CD4-positive, CD25-positive, alpha-beta regulatory T cell (primary cell): ENCODE measurements at regions not wholly inside any gene's neighbourhood (a gene's known extent, or its start where the extent isn't known, plus 50 kb on each side); places are given as distances from the start of the nearest gene placed in this dataset.
"Not testable (repeated sequence)": the region's sequence is repeated elsewhere in the genome, so short reads cannot be mapped to it uniquely, and the experiment has no call there.

Experiments used
- ATAC-seq, 2 donors: fragments of 150-1000 bp; cut with Tn5 transposase; one replicate each; pipeline ENCODE4 v1.10.0; 2021; ENCODE audit warnings: low read depth in 2 of 2, moderate number of reproducible peaks in 2 of 2, moderate library complexity in 1 of 2
- DNase-seq, 3 donors: peaks; one replicate each; pipeline versions ENCODE4 v3.0.0 to v3.0.0-alpha.2; 2012 to 2022; ENCODE audit warnings: mixed read lengths in 1 of 3
- H3K27ac ChIP-seq: one replicate; pipeline ENCODE4 v1.7.0; 2013; ENCODE audit warnings: mild to moderate bottlenecking, low read length; ENCODE audit not compliant: insufficient read depth, poor library complexity, severe bottlenecking
- H3K27me3 ChIP-seq: one replicate; pipeline ENCODE4 v1.7.0; 2013; ENCODE audit warnings: low read length; ENCODE audit not compliant: control insufficient read depth, insufficient read depth
- H3K36me3 ChIP-seq: one replicate; pipeline ENCODE4 v1.7.0; 2013; ENCODE audit warnings: mild to moderate bottlenecking, low read length, moderate library complexity; ENCODE audit not compliant: control insufficient read depth, insufficient read depth
- H3K4me1 ChIP-seq: 2 replicates; pipeline ENCODE4 v1.7.0; 2013; ENCODE audit warnings: mild to moderate bottlenecking, low read length; ENCODE audit not compliant: insufficient read depth, control insufficient read depth, poor library complexity, severe bottlenecking
- H3K4me3 ChIP-seq: one replicate; pipeline ENCODE4 v1.7.0; 2013; ENCODE audit warnings: low read depth, mild to moderate bottlenecking, low read length, moderate library complexity
- H3K9me3 ChIP-seq, 2 experiments: 1 replicate in 1 of 2; 2 replicates in 1 of 2; pipeline ENCODE4 v1.7.0; 2013; ENCODE audit warnings: low read length in 2 of 2, mild to moderate bottlenecking in 1 of 2, moderate library complexity in 1 of 2; ENCODE audit not compliant: control insufficient read depth in 2 of 2
- H3K27ac Mint-ChIP-seq, 3 donors: one replicate each; pipeline ENCODE4 v1.8.0; 2020 to 2022; ENCODE audit warnings: mild to moderate bottlenecking in 3 of 3, mixed read lengths in 3 of 3, moderate library complexity in 2 of 3
- H3K27me3 Mint-ChIP-seq: one replicate; pipeline ENCODE4 v1.8.0; 2022; ENCODE audit warnings: mild to moderate bottlenecking, mixed read lengths
- H3K36me3 Mint-ChIP-seq: one replicate; pipeline ENCODE4 v1.8.0; 2020; ENCODE audit warnings: mixed read lengths
- H3K4me1 Mint-ChIP-seq, 4 donors: one replicate each; pipeline ENCODE4 v1.8.0; 2020 to 2022; ENCODE audit warnings: mixed read lengths in 4 of 4, mild to moderate bottlenecking in 1 of 4
- H3K4me3 Mint-ChIP-seq, 4 donors: one replicate each; pipeline ENCODE4 v1.8.0; 2020 to 2022; ENCODE audit warnings: mild to moderate bottlenecking in 4 of 4, mixed read lengths in 4 of 4, moderate library complexity in 3 of 4
- H3K9me3 Mint-ChIP-seq, 7 donors: one replicate each; pipeline ENCODE4 v1.8.0; 2020 to 2022; ENCODE audit warnings: mixed read lengths in 7 of 7, mild to moderate bottlenecking in 3 of 7, moderate library complexity in 2 of 7

GRCh38 chr6:29227235-29227634, 56.5 kb downstream of the OR2J2 start:
- H3K4me3 Mint-ChIP-seq, result no peak overlapping the region
- DNase-seq, result no peak
- Histone ChIP-seq H3K4me1 (no peaks in the 10 kb centered on the region), H3K9me3 (no peaks in the 10 kb centered on the region), H3K27ac (no peak overlapping the region), H3K4me3 (no peak overlapping the region), H3K27me3 (peaks cover 7% of the 10 kb centered on the region), H3K36me3 (no peaks in the 10 kb centered on the region)
- no peak overlapping the region for H3K27ac Mint-ChIP-seq
- no peak for ATAC-seq
- peaks cover 0 to 1% (median 0%) of the 10 kb centered on the region in 7 donors for H3K9me3 Mint-ChIP-seq
- H3K4me1 Mint-ChIP-seq, result no peaks in the 10 kb centered on the region
- peaks cover 22% of the 10 kb centered on the region for H3K27me3 Mint-ChIP-seq
- no peaks in the 10 kb centered on the region for H3K36me3 Mint-ChIP-seq

DNA sequence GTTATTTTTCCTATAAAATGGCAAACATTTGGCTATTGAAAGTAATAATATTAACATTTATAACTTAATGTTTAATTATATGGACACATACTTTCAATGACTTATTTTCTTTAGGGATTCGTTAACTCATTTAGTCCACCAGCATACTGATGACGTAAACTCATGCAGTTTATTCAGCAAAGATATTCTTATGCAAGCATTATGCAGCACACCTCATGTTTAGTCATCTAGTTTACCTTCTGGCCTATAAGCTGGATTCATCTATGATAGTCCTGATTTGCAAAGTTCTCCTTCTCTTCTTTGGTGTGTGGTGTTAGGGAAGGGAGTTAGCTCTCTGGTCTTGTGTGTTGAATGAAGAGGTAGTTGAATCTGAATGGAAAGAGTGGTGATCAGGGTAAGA, 60.0 kb downstream of the OR2J2 start:
- Histone ChIP-seq H3K9me3 (no peaks in the 10 kb centered on the region), H3K27ac (no peak overlapping the region), H3K36me3 (no peaks in the 10 kb centered on the region), H3K4me1 (no peaks in the 10 kb centered on the region), H3K4me3 (no peak overlapping the region), H3K27me3 (peaks cover 7% of the 10 kb centered on the region)
- no peaks in the 10 kb centered on the region for H3K36me3 Mint-ChIP-seq
- DNase-seq (no peak), ATAC-seq (no peak)
- peaks cover 0 to 1% (median 0%) of the 10 kb centered on the region in 7 donors for H3K9me3 Mint-ChIP-seq
- H3K27me3 Mint-ChIP-seq, result peaks cover 20% of the 10 kb centered on the region
- H3K4me3 Mint-ChIP-seq, result no peak overlapping the region
- no peak overlapping the region for H3K27ac Mint-ChIP-seq
- no peaks in the 10 kb centered on the region for H3K4me1 Mint-ChIP-seq

DNA sequence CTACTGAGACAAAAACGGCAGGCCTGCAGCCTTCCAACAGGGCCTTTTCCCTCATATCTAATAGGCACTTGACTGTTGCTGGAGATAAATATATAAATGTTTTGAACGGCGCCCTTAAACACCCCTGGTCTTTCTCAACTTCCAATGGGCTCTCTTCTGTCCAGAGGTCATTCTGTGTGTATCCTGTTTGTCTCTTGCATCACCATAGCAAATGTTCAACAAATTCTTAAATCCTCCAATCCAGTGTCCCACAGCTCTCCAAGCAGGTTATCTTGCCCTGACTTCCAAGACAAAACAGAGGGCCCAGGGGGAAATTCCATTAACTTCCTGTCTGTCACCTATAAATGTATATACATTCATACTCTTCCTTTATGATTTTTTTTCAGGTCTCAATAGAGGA, 62.0 kb downstream of the OR2J2 start:
- no peaks in the 10 kb centered on the region for H3K9me3 ChIP-seq
- H3K9me3 Mint-ChIP-seq, result peaks cover 0 to 1% (median 0%) of the 10 kb centered on the region in 7 donors
- no peak for ATAC-seq
- no peak overlapping the region for H3K27ac ChIP-seq
- DNase-seq, result no peak
- no peak overlapping the region for H3K27ac Mint-ChIP-seq
- H3K27me3 ChIP-seq, result peaks cover 4% of the 10 kb centered on the region
- H3K4me1 ChIP-seq, result no peaks in the 10 kb centered on the region
- H3K36me3 Mint-ChIP-seq, result no peaks in the 10 kb centered on the region
- H3K27me3 Mint-ChIP-seq, result peaks cover 9% of the 10 kb centered on the region
- H3K4me3 ChIP-seq, result no peak overlapping the region
- H3K4me1 Mint-ChIP-seq, result no peaks in the 10 kb centered on the region
- H3K4me3 Mint-ChIP-seq, result peak overlapping the region in 1 of 4 donors; percentile 34
- no peaks in the 10 kb centered on the region for H3K36me3 ChIP-seq

DNA sequence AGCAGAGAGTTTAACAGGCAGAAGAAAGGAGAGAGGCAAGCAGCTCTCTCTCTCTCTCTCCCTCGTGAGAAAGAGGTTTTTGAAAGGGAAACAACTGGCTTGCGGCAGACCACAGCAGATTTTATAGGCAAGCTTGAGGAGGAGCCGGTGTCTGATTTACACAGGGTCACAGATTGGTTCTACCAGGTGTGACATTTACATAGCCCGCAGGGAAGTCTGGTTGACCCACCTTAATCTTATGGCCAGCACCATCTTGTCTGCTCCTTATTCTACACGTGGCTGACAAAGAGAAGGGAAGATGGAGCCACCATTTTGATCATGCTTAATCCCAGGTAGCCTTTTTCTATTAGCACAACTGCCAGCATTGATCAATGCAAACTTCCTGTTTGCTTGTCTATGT, 65.4 kb downstream of the OR2J2 start:
- H3K4me1 Mint-ChIP-seq, result no peaks in the 10 kb centered on the region
- H3K27ac ChIP-seq, result no peak overlapping the region
- H3K9me3 ChIP-seq, result peaks cover 0 to 2% of the 10 kb centered on the region in 2 experiments
- H3K4me3 Mint-ChIP-seq, result no peak overlapping the region
- H3K27ac Mint-ChIP-seq, result no peak overlapping the region
- no peaks in the 10 kb centered on the region for H3K4me1 ChIP-seq
- no peak overlapping the region for H3K4me3 ChIP-seq
- DNase-seq (no peak), ATAC-seq (no peak)
- peaks cover 8% of the 10 kb centered on the region for H3K27me3 Mint-ChIP-seq
- no peaks in the 10 kb centered on the region for H3K36me3 Mint-ChIP-seq
- peaks cover 0 to 5% (median 1%) of the 10 kb centered on the region in 7 donors for H3K9me3 Mint-ChIP-seq
- H3K36me3 ChIP-seq, result no peaks in the 10 kb centered on the region
- H3K27me3 ChIP-seq, result no peaks in the 10 kb centered on the region

GRCh38 chr6:29236634-29237033, 64.9 kb upstream of the OR14J1 start:
- peaks cover 0 to 2% of the 10 kb centered on the region in 2 experiments for H3K9me3 ChIP-seq
- no peaks in the 10 kb centered on the region for H3K27me3 ChIP-seq
- no peaks in the 10 kb centered on the region for H3K36me3 ChIP-seq
- H3K27ac ChIP-seq, result no peak overlapping the region
- Mint-ChIP-seq H3K27me3 (peaks cover 8% of the 10 kb centered on the region), H3K4me3 (no peak overlapping the region), H3K36me3 (no peaks in the 10 kb centered on the region), H3K4me1 (no peaks in the 10 kb centered on the region), H3K9me3 (peaks cover 0 to 5% (median 1%) of the 10 kb centered on the region in 7 donors), H3K27ac (no peak overlapping the region)
- no peak for ATAC-seq
- no peak for DNase-seq
- H3K4me3 ChIP-seq, result no peak overlapping the region
- no peaks in the 10 kb centered on the region for H3K4me1 ChIP-seq

GRCh38 chr6:29243044-29243443, 58.5 kb upstream of the OR14J1 start:
- not testable (repeated sequence) for H3K27me3 ChIP-seq, DNase-seq, H3K27ac Mint-ChIP-seq, H3K4me1 ChIP-seq, H3K27me3 Mint-ChIP-seq, H3K4me1 Mint-ChIP-seq, ATAC-seq, H3K27ac ChIP-seq, H3K36me3 ChIP-seq, H3K4me3 Mint-ChIP-seq, H3K4me3 ChIP-seq, H3K36me3 Mint-ChIP-seq
- peaks cover 11 to 12% of the 10 kb centered on the region in 2 experiments for H3K9me3 ChIP-seq
- H3K9me3 Mint-ChIP-seq, result peaks cover 3 to 38% (median 12%) of the 10 kb centered on the region in 7 donors
